Peyer's patch (tissue), 4 donors: ENCODE measurements at regions not wholly inside any gene's neighbourhood (a gene's known extent, or its start where the extent isn't known, plus 50 kb on each side); places are given as distances from the start of the nearest gene placed in this dataset.
A peak's percentile ranks its signal among the peaks of the same experiment; 100 is the strongest.

ENCODE experiments used
- DNase-seq, 3 donors: peaks; one replicate each; pipeline ENCODE4 v3.0.0-alpha.2; 2017 to 2019
- H3K27ac ChIP-seq, 4 donors: fragments of 200-600 bp; sonication (generic); one replicate each; pipeline ENCODE4 v1.5.1; 2016 to 2019
- H3K27me3 ChIP-seq, 2 donors: fragments of 200-600 bp; sonication (generic); one replicate each; pipeline ENCODE4 v1.5.1; 2019
- H3K36me3 ChIP-seq, 3 donors: fragments of 200-600 bp; sonication (generic); one replicate each; pipeline ENCODE4 v1.5.1; 2016 to 2019
- H3K4me1 ChIP-seq, 4 donors: fragments of 200-600 bp; sonication (generic); one replicate each; pipeline ENCODE4 v1.5.1; 2016 to 2019
- H3K4me3 ChIP-seq, 4 donors: fragments of 200-600 bp; sonication (generic); 1 replicate in 3 of 4; 2 replicates in 1 of 4; pipeline ENCODE4 v1.5.1; 2016 to 2019; ENCODE audit warnings: mild to moderate bottlenecking in 1 of 4
- H3K9me3 ChIP-seq, 4 donors: fragments of 200-600 bp; sonication (generic); one replicate each; pipeline ENCODE4 v1.5.1; 2016 to 2019; ENCODE audit warnings: mild to moderate bottlenecking in 1 of 4
- POLR2A ChIP-seq, 2 donors: fragments of 450-650 bp; IDR thresholded peaks; one replicate each; pipeline ENCODE4 v1.5.1; 2017; ENCODE audit warnings: antibody characterized with exemption in 2 of 2, mild to moderate bottlenecking in 2 of 2, moderate library complexity in 2 of 2
- TF ChIP-seq, protein P1 (sequence below), 6 experiments: fragments of 450-650 bp in 4 of 6; fragments of 200-600 bp in 2 of 6; sonication (generic) in 1 of 6; IDR thresholded peaks; one replicate each; pipeline ENCODE4 v1.5.1; 2017 to 2019; ENCODE audit warnings: antibody characterized with exemption in 6 of 6, mild to moderate bottlenecking in 3 of 6, moderate library complexity in 1 of 6

DNA sequence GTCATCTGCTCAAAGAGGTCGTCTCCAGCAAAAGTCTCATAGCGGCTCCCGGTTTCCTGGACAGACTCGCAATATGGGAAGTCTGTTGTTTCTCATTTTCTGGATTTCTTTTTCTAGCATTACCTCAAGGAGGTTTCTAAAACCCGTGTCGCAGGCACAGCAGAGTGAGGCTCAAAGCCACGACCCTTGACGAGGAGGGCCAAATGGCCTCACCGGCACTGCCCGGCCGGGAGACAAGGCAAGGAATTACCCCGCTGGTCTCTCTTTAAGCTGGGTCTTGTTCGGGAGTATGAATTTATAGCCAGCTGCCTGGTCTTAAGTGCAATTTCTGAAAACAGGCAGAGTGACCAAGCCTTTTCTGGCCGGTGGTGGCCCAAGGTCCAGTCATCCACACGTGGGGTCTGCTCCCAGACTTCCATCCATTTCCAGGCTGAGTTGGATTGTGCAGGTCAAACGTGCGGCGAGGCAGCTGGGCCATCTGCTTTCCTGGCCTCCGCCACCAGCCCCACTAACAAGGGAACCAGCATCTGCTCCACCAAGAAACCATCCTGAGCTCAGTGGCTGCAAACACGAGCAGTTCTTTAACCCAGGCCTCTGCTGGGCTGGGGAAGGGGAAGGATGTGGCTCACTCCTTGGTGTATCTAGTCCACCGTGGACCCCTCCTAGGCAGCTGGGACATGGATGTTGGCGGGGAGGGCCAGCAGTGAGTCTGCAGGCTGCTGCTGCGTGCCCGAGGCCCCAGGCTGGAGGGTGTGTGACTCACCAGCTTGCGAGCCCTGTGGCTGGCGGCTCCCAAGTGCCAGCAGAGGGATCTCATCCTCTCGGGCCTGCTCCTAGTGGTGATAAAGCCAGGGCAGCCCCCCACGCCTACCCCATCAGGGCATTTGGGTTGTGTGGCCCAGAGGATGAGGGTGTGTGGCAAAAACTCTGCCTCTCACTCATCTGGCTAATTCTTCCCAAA, 55.6 kb upstream of the COL5A1 start:
- no peaks in the 10 kb centered on the region for H3K27me3 ChIP-seq
- H3K9me3 ChIP-seq = no peaks in the 10 kb centered on the region
- H3K4me3 ChIP-seq = no peak overlapping the region
- no peaks in the 10 kb centered on the region for H3K36me3 ChIP-seq
- no peaks in the 10 kb centered on the region for H3K4me1 ChIP-seq
- peak in 1 of 3 donors; percentile 33 for DNase-seq
- H3K27ac ChIP-seq = no peak overlapping the region
- no peak for TF ChIP-seq POLR2A (IDR thresholded peaks at IDR 0.05)
- TF ChIP-seq, protein P1, sequence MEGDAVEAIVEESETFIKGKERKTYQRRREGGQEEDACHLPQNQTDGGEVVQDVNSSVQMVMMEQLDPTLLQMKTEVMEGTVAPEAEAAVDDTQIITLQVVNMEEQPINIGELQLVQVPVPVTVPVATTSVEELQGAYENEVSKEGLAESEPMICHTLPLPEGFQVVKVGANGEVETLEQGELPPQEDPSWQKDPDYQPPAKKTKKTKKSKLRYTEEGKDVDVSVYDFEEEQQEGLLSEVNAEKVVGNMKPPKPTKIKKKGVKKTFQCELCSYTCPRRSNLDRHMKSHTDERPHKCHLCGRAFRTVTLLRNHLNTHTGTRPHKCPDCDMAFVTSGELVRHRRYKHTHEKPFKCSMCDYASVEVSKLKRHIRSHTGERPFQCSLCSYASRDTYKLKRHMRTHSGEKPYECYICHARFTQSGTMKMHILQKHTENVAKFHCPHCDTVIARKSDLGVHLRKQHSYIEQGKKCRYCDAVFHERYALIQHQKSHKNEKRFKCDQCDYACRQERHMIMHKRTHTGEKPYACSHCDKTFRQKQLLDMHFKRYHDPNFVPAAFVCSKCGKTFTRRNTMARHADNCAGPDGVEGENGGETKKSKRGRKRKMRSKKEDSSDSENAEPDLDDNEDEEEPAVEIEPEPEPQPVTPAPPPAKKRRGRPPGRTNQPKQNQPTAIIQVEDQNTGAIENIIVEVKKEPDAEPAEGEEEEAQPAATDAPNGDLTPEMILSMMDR (IDR thresholded peaks at IDR 0.05) = no peak

DNA sequence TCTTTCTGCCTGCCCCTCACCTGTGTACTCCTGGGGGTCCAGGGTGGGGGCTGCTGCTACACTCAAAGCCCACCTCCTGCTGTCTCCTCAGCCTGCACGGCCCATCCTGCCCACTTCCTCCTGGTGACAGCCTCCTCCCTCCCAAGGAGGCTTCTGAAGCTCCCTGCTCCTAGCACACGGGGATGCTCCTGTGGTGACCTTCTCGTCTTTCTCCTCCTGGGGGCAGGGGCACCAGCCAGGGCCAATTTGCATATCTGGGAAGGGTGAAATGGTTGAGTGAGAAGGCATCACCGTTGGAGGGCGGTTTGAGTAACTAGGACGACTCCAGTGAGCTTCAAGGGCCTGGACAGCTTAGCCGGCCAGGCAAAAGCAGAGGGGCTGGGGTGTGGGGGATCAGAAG, 51.9 kb upstream of the COL5A1 start:
- H3K27me3 ChIP-seq = no peaks in the 10 kb centered on the region
- no peak for TF ChIP-seq POLR2A (IDR thresholded peaks at IDR 0.05)
- TF ChIP-seq, protein P1 (IDR thresholded peaks at IDR 0.05) = no peak
- peak in 1 of 3 donors; percentile 17 for DNase-seq

GRCh38 chr9:134590240-134591081, 51.1 kb upstream of the COL5A1 start:
- no peaks in the 10 kb centered on the region for H3K4me1 ChIP-seq
- no peak for TF ChIP-seq POLR2A (IDR thresholded peaks at IDR 0.05)
- TF ChIP-seq, protein P1 (IDR thresholded peaks at IDR 0.05) = no peak
- no peaks in the 10 kb centered on the region for H3K9me3 ChIP-seq
- H3K4me3 ChIP-seq = no peak overlapping the region
- H3K27ac ChIP-seq = no peak overlapping the region
- no peaks in the 10 kb centered on the region for H3K27me3 ChIP-seq
- DNase-seq = peak in 1 of 3 donors; percentile 47
- no peaks in the 10 kb centered on the region for H3K36me3 ChIP-seq

More for the DNA sequence above, 51.9 kb upstream of the COL5A1 start:
- Histone ChIP-seq H3K27ac (no peak overlapping the region), H3K4me3 (no peak overlapping the region), H3K4me1 (no peaks in the 10 kb centered on the region), H3K36me3 (no peaks in the 10 kb centered on the region), H3K9me3 (no peaks in the 10 kb centered on the region)

DNA sequence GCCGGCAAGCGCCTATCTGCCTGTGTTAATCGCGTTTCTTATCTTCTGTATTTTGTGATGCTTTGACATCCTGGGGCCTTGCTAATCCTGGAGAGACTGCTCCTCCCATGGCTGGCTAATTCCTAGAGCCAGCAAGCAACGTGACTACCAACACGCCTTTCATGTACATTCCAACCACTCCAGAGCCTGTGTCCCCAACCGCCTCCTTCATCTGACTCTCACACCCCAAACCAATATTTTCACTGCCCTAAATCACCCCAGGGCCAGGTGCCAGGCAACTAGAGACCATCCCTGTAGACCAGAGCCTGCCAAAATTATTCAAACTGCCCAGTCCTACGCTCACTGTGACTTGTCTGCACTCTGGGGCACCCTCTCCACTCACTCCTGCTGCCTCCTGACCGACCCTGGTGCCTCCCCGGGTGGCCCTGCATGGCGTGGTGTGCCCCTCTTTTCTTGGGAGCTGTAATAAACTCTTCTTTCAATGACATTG, 50.5 kb upstream of the COL5A1 start:
- no peak overlapping the region for H3K4me3 ChIP-seq
- H3K4me1 ChIP-seq = no peaks in the 10 kb centered on the region
- H3K9me3 ChIP-seq = no peaks in the 10 kb centered on the region
- H3K36me3 ChIP-seq = no peaks in the 10 kb centered on the region
- no peaks in the 10 kb centered on the region for H3K27me3 ChIP-seq
- H3K27ac ChIP-seq = no peak overlapping the region
- TF ChIP-seq, protein P1 (IDR thresholded peaks at IDR 0.05) = no peak
- no peak for TF ChIP-seq POLR2A (IDR thresholded peaks at IDR 0.05)
- DNase-seq = peak in 1 of 3 donors; percentile 17

DNA sequence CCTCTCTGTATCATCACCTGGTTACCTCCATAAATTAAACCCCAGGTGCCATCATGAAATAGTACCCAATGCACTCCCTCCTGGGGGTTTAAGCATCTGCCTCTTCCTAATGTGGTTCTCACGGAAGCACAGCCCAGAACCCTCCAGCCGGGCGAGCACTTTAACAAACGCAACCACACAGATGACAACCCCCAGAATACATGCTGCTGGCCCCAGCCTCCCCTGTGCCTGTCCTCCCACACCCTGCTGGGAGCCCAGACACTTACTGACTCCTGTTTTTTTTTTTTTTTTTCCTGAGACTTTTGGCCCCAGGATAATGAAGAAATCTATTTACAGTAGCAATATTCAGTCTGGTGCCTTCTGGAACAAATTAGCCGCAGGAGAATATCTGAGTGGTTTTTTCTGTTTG, 50.0 kb upstream of the COL5A1 start:
- H3K9me3 ChIP-seq = no peaks in the 10 kb centered on the region
- no peaks in the 10 kb centered on the region for H3K27me3 ChIP-seq
- peak overlapping the region in 2 of 4 donors; percentile 45 to 57 for H3K27ac ChIP-seq
- no peaks in the 10 kb centered on the region for H3K4me1 ChIP-seq
- no peaks in the 10 kb centered on the region for H3K36me3 ChIP-seq
- H3K4me3 ChIP-seq = no peak overlapping the region
- no peak for DNase-seq
- no peak for TF ChIP-seq POLR2A (IDR thresholded peaks at IDR 0.05)
- TF ChIP-seq, protein P1 (IDR thresholded peaks at IDR 0.05) = no peak
